ENCODE measurements at regions not wholly inside any gene's neighbourhood (a gene's known extent, or its start where the extent isn't known, plus 50 kb on each side); places are given as distances from the start of the nearest gene placed in this dataset.

GRCh38 chr6:44559486-44560270 is 172.2 kb downstream of the CDC5L start:
- no peak for DNase-seq (ENCODE audit: low read depth in 2 of 2)

GRCh38 chr6:44560458-44561059 is 173.1 kb downstream of the CDC5L start:
- DNase-seq (ENCODE audit: low read depth in 2 of 2), result no peak

- DNase-seq (ENCODE audit: low read depth in 2 of 2), result no peak
Measured at GRCh38 chr6:44561060-44561623, 173.6 kb downstream of the CDC5L start.

- no peak for DNase-seq (ENCODE audit: low read depth in 2 of 2)
Measured at GRCh38 chr6:44561832-44562665, 174.5 kb downstream of the CDC5L start.

GRCh38 chr6:44563397-44563796 is 175.9 kb downstream of the CDC5L start:
- DNase-seq (ENCODE audit: low read depth in 2 of 2), result no peak

GRCh38 chr6:44564906-44565524 is 177.5 kb downstream of the CDC5L start:
- DNase-seq (ENCODE audit: low read depth in 2 of 2), result no peak

GRCh38 chr6:44567406-44567805 is 179.9 kb downstream of the CDC5L start:
- DNase-seq (ENCODE audit: low read depth in 2 of 2), result no peak

- no peak for DNase-seq (ENCODE audit: low read depth in 2 of 2)
Measured at GRCh38 chr6:44569131-44569530, 181.6 kb downstream of the CDC5L start.

- no peak for DNase-seq (ENCODE audit: low read depth in 2 of 2)
Measured at GRCh38 chr6:44569931-44570385, 182.5 kb downstream of the CDC5L start.

- DNase-seq (ENCODE audit: low read depth in 2 of 2), result no peak
Measured at GRCh38 chr6:44571510-44571909, 184.0 kb downstream of the CDC5L start.

GRCh38 chr6:44572346-44572745 is 184.8 kb downstream of the CDC5L start:
- no peak for DNase-seq (ENCODE audit: low read depth in 2 of 2)

- DNase-seq (ENCODE audit: low read depth in 2 of 2), result no peak
Measured at GRCh38 chr6:44575644-44576043, 188.1 kb downstream of the CDC5L start.

- DNase-seq (ENCODE audit: low read depth in 2 of 2), result no peak
Measured at GRCh38 chr6:44576132-44576631, 188.7 kb downstream of the CDC5L start.

- no peak for DNase-seq (ENCODE audit: low read depth in 2 of 2)
Measured at GRCh38 chr6:44580901-44581300, 193.4 kb downstream of the CDC5L start.

- no peak for DNase-seq (ENCODE audit: low read depth in 2 of 2)
Measured at GRCh38 chr6:44582930-44583329, 195.4 kb downstream of the CDC5L start.

- no peak for DNase-seq (ENCODE audit: low read depth in 2 of 2)
Measured at GRCh38 chr6:44590471-44590870, 203.0 kb downstream of the CDC5L start.

- peak; percentile 31 to 41 for DNase-seq (ENCODE audit: low read depth in 2 of 2)
Measured at GRCh38 chr6:44593539-44593944, 206.0 kb downstream of the CDC5L start.

- DNase-seq (ENCODE audit: low read depth in 2 of 2), result no peak
Measured at GRCh38 chr6:44594481-44594880, 207.0 kb downstream of the CDC5L start.

- no peak for DNase-seq (ENCODE audit: low read depth in 2 of 2)
Measured at GRCh38 chr6:44598679-44599078, 211.2 kb downstream of the CDC5L start.

- DNase-seq (ENCODE audit: low read depth in 2 of 2), result no peak
Measured at GRCh38 chr6:44599672-44600071, 212.2 kb downstream of the CDC5L start.

GRCh38 chr6:44603044-44603686 is 215.7 kb downstream of the CDC5L start:
- no peak for DNase-seq (ENCODE audit: low read depth in 2 of 2)

All from activated CD8-positive, alpha-beta memory T cell treated with anti-CD3 and anti-CD28 coated beads for 4 hours (primary cell).